HG02973 (cell line): ENCODE measurements at regions not wholly inside any gene's neighbourhood (a gene's known extent, or its start where the extent isn't known, plus 50 kb on each side); places are given as distances from the start of the nearest gene placed in this dataset.
"Not testable (repeated sequence)": the region's sequence is repeated elsewhere in the genome, so short reads cannot be mapped to it uniquely, and the experiment has no call there.

Source experiments
- ATAC-seq: cut with Tn5 transposase; IDR thresholded peaks from one replicate; pipeline ENCODE4 v1.9.1; 2021; ENCODE audit warnings: moderate library complexity; ENCODE audit not compliant: unreplicated experiment

DNA sequence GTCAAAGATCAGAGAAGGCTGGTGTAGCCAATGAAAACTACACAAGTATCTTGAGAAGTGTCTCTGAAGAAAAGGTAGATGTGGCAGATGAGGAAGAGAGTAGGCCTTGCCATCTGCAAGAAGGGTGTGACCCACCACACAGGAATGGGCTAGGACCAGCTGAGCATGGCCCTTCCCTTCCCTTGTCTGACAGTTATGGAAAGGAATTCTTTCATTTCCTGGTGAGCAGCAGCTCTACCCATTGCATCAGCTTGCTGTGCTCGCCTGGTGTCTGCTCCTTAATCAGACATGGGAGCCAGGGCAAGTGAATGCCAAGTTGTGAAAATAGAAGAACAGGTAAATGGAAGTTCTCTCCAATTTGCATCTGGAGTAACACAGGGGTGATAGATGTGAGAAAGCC, 145.2 kb upstream of the KRR1 start:
- ATAC-seq: no peak

GRCh38 chr12:75656210-75656609, 144.8 kb upstream of the KRR1 start:
- ATAC-seq: no peak

GRCh38 chr12:75655315-75655806, 144.0 kb upstream of the KRR1 start:
- ATAC-seq: no peak

DNA sequence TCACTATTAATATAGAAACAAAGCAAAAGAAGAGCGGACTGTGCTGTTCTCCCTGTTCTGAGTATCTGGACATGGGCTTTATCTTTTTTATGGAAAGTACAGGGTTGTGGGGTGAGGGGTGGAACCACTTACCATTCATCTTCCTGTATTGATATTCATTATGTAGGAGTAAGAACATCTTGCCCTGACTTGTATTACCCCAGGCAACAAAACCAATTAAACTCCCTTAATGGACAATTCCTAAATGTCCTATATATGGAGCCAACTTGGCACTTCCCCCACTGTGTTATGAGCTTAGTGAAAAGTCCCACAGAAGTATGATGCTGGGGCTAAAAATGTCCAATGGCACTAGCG, 139.9 kb upstream of the KRR1 start:
- ATAC-seq: no peak

GRCh38 chr12:75650595-75651341, 139.4 kb upstream of the KRR1 start:
- ATAC-seq: no peak

DNA sequence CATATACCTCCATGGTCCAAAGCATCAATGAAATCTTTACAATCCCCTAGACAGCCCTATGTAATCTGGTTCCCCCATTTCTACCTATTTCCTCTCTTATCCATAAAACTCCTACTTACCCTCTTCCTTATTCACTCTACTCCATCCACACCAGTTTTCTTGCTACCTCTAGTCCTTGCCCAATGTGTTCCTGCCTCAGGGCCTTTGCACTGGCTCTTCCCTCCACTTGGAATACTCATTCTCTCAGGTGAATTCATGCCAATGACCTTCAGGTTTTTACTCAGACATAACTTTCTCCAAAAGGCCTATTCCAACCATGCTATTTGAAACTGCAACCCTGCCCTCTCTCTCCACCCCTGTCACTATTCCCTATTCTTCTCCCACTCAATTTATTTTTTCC, 138.7 kb upstream of the KRR1 start:
- ATAC-seq: no peak

DNA sequence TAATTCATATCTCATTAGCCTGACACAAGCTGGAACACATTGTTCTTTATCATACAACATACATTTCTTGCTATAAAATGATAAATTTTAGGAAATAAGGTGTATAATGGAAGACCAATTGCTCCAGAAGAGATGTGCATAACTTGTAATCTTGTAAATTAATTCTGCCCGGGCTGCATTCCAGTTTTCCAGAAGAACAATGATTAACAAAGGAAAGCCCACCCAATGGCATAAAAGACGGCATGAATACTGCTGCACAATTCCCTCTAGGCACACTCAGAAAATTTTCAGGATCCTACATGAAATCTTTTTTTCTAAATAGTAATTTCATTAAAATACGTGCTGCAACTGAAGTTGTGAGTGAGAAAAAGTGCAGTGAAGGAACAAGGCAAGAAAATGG, 137.4 kb upstream of the KRR1 start:
- ATAC-seq: no peak

DNA sequence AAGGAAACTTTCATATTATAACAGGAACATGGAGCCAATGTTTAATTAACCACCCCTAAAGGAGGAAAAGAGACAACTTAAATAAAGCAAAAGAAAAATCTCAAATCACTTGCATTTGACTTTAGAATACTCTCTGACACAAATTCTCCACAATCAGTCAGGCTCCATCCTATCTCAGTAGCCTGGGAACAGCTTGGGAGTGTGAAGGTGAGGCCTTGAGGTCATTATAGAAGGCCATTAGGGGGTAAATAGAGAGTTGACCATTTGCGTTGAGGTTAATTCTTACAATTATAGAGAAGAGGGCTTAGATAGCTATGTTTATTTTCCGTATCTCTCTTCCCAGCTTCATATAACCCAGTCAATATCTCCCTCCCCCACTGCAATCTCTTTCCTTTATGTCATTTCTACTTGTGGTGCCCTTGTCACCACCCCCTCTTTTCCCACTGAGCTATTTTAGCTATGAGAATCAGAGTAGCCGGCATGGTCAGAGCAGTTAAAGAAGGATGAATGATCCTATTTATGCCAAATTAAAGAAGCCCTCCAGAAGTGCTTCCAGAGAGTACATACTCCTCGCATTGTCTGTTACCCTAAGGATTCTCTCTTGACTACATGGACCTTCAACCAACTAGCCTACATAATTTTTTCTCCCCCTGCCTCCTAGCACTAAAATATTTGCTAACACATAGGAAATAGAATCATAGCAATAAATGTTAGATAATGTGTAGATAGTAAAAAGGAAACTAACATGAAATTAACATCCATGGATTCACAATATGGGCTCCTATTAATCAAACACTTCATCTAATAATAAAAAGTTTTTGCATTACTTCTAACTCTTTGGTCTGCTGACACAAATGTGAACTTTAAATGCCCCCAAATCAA, 135.2 kb upstream of the KRR1 start:
- no peak for ATAC-seq

GRCh38 chr12:75644472-75645072, 133.2 kb upstream of the KRR1 start:
- no peak for ATAC-seq

DNA sequence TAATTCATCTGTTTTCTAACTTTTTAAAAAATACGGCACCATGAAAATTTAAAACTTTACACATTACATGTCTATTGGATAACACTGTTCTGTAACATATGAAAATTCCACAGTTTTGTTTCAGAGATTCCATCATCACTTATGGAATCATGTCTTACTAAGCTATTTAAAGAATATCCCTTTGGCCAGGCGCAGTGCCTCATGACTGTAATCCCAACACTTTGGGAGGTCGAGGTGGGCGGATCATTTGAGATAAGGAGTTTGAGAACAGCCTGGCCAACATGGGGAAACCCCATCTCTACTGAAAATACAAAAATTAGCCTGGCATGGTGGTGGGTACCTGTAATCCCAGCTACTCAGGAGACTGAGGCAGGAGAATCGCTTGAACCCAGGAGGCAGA, 131.7 kb upstream of the KRR1 start:
- ATAC-seq: not testable (repeated sequence)

DNA sequence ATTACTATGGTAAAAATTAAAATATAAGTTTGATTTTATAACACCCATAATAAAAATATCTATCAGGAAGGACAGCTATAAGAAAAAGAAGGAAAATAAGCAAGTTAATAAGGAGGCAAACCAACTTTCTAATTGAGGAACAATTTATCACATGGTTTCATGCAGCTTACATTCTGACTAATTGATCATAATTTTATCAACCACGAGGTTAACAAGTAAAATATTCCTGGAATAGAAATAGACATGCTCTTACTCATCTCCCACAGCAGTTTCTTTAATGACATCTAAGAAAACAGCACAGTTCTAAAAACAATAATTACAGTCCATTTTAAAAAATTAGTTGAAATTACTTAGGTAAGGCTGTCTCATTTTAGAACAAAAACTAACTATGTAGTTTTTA, 130.8 kb upstream of the KRR1 start:
- ATAC-seq: no peak

DNA sequence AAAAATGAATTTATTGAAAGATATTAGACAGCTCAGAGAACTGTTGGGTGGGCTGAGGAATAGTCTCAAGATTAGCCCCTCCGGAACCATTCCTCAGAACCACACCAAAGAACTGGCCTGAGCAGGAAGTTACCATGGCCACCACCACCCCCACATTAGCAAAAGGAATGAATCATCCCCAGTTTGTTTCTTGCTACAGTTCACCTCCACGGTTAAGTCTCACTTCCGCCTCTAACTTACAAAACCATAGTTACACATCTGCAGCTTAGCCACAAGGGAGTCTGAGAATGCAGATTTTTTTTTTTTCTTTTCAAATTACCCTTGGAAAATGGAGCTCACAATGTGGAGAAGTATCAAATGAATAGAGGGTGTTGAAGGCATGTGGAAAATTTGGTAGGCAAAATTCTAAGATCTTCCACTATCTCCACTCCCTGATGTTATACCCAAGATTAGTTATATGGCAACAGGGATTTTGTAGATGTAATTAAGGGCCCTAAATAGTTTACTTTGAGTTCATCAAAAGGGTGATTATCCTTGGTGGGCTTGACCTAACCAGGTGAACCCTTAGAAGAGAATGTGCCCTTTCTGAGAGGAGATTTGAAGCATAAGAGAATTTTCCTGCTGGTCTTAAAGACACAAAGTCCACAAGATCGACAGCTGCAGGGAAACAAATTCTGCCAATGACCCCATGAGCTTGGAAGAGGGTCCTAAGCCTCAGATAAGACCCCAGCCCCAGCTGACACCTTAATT, 129.8 kb upstream of the KRR1 start:
- peak; percentile 100 for ATAC-seq

DNA sequence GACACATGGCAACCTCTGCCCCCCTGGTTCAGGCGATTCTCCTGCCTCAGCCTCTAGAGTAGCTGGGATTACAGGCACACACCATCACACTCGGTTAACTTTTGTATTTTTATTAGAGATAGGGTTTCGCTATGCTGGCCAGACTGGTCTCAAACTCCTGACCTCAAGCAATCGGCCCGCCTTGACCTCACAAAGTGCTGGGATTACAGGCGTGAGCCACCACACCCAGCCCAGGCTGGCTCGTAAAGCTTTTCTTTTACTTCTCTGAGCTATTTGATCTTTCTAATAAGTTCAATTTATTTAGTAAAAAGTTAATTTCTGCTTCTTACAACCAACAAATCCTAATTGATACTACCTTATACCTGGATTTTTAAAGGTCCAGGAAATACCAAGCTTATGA, 127.4 kb upstream of the KRR1 start:
- ATAC-seq: no peak

DNA sequence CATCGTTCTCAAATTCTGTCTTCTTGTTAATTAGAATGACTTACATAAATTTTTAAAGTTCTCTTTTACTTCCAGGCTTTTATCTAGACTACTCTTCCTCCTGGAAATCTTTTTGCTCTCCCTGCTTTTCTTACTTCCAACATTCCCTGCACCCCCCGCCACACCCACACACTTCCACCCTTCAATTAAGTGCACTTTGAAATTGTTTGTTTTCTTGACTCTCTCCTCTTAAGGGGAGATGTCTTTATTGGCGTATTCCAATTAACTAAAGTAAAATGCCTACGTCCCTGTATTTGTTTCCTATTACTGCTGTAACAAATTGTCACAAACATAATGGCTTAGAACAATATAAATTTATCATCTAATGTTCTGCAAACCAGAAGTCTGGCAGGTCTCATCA, 125.2 kb upstream of the KRR1 start:
- no peak for ATAC-seq

- no peak for ATAC-seq
Observed at GRCh38 chr12:75635606-75636444, 124.4 kb upstream of the KRR1 start.

GRCh38 chr12:75634244-75635222, 123.1 kb upstream of the KRR1 start:
- no peak for ATAC-seq

- ATAC-seq: no peak
Observed at GRCh38 chr12:75633789-75634188, 122.4 kb upstream of the KRR1 start.

GRCh38 chr12:75632442-75632841, 121.0 kb upstream of the KRR1 start:
- no peak for ATAC-seq

GRCh38 chr12:75631831-75632230, 120.4 kb upstream of the KRR1 start:
- ATAC-seq: no peak
